ENCODE measurements at regions not wholly inside any gene's neighbourhood (a gene's known extent, or its start where the extent isn't known, plus 50 kb on each side); places are given as distances from the start of the nearest gene placed in this dataset.

- TF ChIP-seq, protein P1, sequence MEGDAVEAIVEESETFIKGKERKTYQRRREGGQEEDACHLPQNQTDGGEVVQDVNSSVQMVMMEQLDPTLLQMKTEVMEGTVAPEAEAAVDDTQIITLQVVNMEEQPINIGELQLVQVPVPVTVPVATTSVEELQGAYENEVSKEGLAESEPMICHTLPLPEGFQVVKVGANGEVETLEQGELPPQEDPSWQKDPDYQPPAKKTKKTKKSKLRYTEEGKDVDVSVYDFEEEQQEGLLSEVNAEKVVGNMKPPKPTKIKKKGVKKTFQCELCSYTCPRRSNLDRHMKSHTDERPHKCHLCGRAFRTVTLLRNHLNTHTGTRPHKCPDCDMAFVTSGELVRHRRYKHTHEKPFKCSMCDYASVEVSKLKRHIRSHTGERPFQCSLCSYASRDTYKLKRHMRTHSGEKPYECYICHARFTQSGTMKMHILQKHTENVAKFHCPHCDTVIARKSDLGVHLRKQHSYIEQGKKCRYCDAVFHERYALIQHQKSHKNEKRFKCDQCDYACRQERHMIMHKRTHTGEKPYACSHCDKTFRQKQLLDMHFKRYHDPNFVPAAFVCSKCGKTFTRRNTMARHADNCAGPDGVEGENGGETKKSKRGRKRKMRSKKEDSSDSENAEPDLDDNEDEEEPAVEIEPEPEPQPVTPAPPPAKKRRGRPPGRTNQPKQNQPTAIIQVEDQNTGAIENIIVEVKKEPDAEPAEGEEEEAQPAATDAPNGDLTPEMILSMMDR (IDR thresholded peaks at IDR 0.05), result no peak
- TF ChIP-seq POLR2A (IDR thresholded peaks at IDR 0.05) (no peak), EP300 (IDR thresholded peaks at IDR 0.05) (no peak)
Measured at GRCh38 chr7:417625-417889, 102.1 kb downstream of the PDGFA start.
